Gastroesophageal sphincter (tissue), 3 donors: ENCODE measurements at regions not wholly inside any gene's neighbourhood (a gene's known extent, or its start where the extent isn't known, plus 50 kb on each side); places are given as distances from the start of the nearest gene placed in this dataset.

ENCODE experiments used
- CTCF ChIP-seq, 4 experiments: fragments of 200-600 bp in 2 of 4; fragments of 450-650 bp in 2 of 4; sonication (generic) in 1 of 4; IDR thresholded peaks; one replicate each; pipeline ENCODE4 v1.5.1; 2017 to 2019; ENCODE audit warnings: antibody characterized with exemption in 4 of 4, mild to moderate bottlenecking in 2 of 4, moderate library complexity in 2 of 4
- POLR2A ChIP-seq, 2 donors: fragments of 450-650 bp; IDR thresholded peaks; one replicate each; pipeline ENCODE4 v1.6.1; 2017; ENCODE audit warnings: antibody characterized with exemption in 2 of 2, mild to moderate bottlenecking in 2 of 2, moderate library complexity in 1 of 2

GRCh38 chr1:105785021-105785420 is 1271.5 kb upstream of the PRMT6 start:
- TF ChIP-seq CTCF (IDR thresholded peaks at IDR 0.05) (no peak), POLR2A (IDR thresholded peaks at IDR 0.05) (no peak)
